Ovary (tissue), 3 donors: ENCODE measurements at regions not wholly inside any gene's neighbourhood (a gene's known extent, or its start where the extent isn't known, plus 50 kb on each side); places are given as distances from the start of the nearest gene placed in this dataset.

Experiments used
- EP300 ChIP-seq: sonication (generic); formaldehyde crosslinking; IDR thresholded peaks from one replicate; pipeline ENCODE4 v1.6.1; 2017; ENCODE audit warnings: antibody characterized with exemption
- POLR2A ChIP-seq: fragments of 450-650 bp; IDR thresholded peaks from one replicate; pipeline ENCODE4 v1.6.1; 2017; ENCODE audit warnings: antibody characterized with exemption, mild to moderate bottlenecking, moderate library complexity
- TF ChIP-seq, protein P1 (sequence below), 3 donors: fragments of 450-650 bp in 2 of 3; fragments of 200-600 bp in 1 of 3; IDR thresholded peaks; one replicate each; pipeline versions ENCODE4 v1.5.1 to v1.8.0; 2016 to 2022; ENCODE audit warnings: antibody characterized with exemption in 3 of 3, mild to moderate bottlenecking in 1 of 3
- donor health status: DM: no; HTN: no; CAD: no.

- TF ChIP-seq, protein P1, sequence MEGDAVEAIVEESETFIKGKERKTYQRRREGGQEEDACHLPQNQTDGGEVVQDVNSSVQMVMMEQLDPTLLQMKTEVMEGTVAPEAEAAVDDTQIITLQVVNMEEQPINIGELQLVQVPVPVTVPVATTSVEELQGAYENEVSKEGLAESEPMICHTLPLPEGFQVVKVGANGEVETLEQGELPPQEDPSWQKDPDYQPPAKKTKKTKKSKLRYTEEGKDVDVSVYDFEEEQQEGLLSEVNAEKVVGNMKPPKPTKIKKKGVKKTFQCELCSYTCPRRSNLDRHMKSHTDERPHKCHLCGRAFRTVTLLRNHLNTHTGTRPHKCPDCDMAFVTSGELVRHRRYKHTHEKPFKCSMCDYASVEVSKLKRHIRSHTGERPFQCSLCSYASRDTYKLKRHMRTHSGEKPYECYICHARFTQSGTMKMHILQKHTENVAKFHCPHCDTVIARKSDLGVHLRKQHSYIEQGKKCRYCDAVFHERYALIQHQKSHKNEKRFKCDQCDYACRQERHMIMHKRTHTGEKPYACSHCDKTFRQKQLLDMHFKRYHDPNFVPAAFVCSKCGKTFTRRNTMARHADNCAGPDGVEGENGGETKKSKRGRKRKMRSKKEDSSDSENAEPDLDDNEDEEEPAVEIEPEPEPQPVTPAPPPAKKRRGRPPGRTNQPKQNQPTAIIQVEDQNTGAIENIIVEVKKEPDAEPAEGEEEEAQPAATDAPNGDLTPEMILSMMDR (IDR thresholded peaks at IDR 0.05), result no peak
- TF ChIP-seq POLR2A (no peak), EP300 (no peak)
Measured at GRCh38 chr6:167746975-167747374, 79.7 kb upstream of the AFDN start.
